Heart left ventricle (tissue), 16 donors: ENCODE measurements at regions not wholly inside any gene's neighbourhood (a gene's known extent, or its start where the extent isn't known, plus 50 kb on each side); places are given as distances from the start of the nearest gene placed in this dataset.

Experiments used
- ATAC-seq, 4 donors: fragments of 200-7000 bp; cut with Tn5 transposase; one replicate each; pipeline ENCODE4 v1.9.1; 2020 to 2022; ENCODE audit warnings: moderate library complexity in 4 of 4, mild to moderate bottlenecking in 3 of 4, moderate number of reproducible peaks in 1 of 4
- DNase-seq, 5 donors: peaks; one replicate each; pipeline ENCODE4 v3.0.0-alpha.2; 2020
- H3K27ac ChIP-seq, 12 donors: fragments of 200-600 bp; sonication (generic) in 4 of 12; one replicate each; pipeline versions ENCODE4 v1.5.0 to v1.8.0; 2016 to 2022; ENCODE audit warnings: mild to moderate bottlenecking in 2 of 12
- H3K27me3 ChIP-seq, 9 donors: fragments of 200-600 bp; sonication (generic) in 2 of 9; one replicate each; pipeline versions ENCODE4 v1.5.1 to v1.8.0; 2016 to 2022; ENCODE audit warnings: mild to moderate bottlenecking in 3 of 9
- H3K36me3 ChIP-seq, 9 donors: fragments of 200-600 bp; sonication (generic) in 2 of 9; one replicate each; pipeline versions ENCODE4 v1.5.0 to v1.8.0; 2018 to 2022; ENCODE audit warnings: mild to moderate bottlenecking in 2 of 9
- H3K4me1 ChIP-seq, 12 donors: fragments of 200-600 bp; sonication (generic) in 4 of 12; one replicate each; pipeline versions ENCODE4 v1.5.0 to v1.8.0; 2016 to 2022; ENCODE audit warnings: mild to moderate bottlenecking in 3 of 12
- H3K4me3 ChIP-seq, 12 donors: fragments of 200-600 bp; sonication (generic) in 4 of 12; one replicate each; pipeline versions ENCODE4 v1.5.0 to v1.8.0; 2017 to 2022; ENCODE audit warnings: mild to moderate bottlenecking in 9 of 12, moderate library complexity in 4 of 12
- H3K9me3 ChIP-seq, 12 donors: fragments of 200-600 bp; sonication (generic) in 4 of 12; one replicate each; pipeline versions ENCODE4 v1.5.0 to v1.8.0; 2016 to 2022; ENCODE audit warnings: mild to moderate bottlenecking in 1 of 12
- CTCF ChIP-seq, 12 donors: fragments of 200-600 bp; sonication (generic) in 4 of 12; IDR thresholded peaks; one replicate each; pipeline versions ENCODE4 v1.5.0 to v1.8.0; 2018 to 2022; ENCODE audit warnings: antibody characterized with exemption in 12 of 12, mild to moderate bottlenecking in 5 of 12
- POLR2A ChIP-seq, 2 donors: fragments of 450-650 bp; IDR thresholded peaks; one replicate each; pipeline ENCODE4 v1.6.1; 2017; ENCODE audit warnings: antibody characterized with exemption in 2 of 2, mild to moderate bottlenecking in 2 of 2, moderate library complexity in 2 of 2
- WGBS, 4 donors: extraction: QIAGEN DNeasy Blood & Tissue Kit in 2 of 4; methylation state at CpG; one replicate each; pipeline versions ENCODE4 v1.1.5 to v1.1.7; 2013 to 2018; 5-methylcytosine and 5-hydroxymethylcytosine counted together
- intact Hi-C, 10 donors: fragments of 100-400 bp; cut with DNase I; formaldehyde crosslinking; loops; one replicate each; pipeline versions ENCODE4 v1.11.1 to v1.14.2; 2022
- donor health status: ischemic (EF 13 %, LVEDD 7.1; RV severe dilation, severe dysfunction).
- donor health status: healthy with polysubstance abuse.
- donor health status: DM: no; HTN: yes; CAD: no.
- donor health status: DM: no; HTN: no; CAD: no.
- donor health status: ischemic (EF 25% LVEDD 6.9; RV normal size, moderate dysfunction).
- donor health status: ischemic (EF 25% LVEDD 5.7; RV mildly dilated, moderate dysfunction).
- donor health status: healthy.
- donor health status: DM: yes; HTN: yes; CAD: no.
- donor health status: ischemic (EF 35%, LVEDD 5.7; RV mildly dilated, moderate dysfunction).
- donor health status: nonischemic (EF 11% LVEDD 7.7; RV severe dilation, severe dysfunction).
- donor health status: DM: yes; HTN: yes; CAD: no.
- donor health status: PGD.
- donor health status: ischemic (EF 29% LVEDD 5.4; RV normal size, mild dysfunction).
- donor health status: nonischemic (EF 23%, LVEDD 6.1; RV moderate dilation, normal function).

- H3K36me3 ChIP-seq, result no peaks in the 10 kb centered on the region
- 47 to 75% (median 64%) methylated on average over 1 of the region's 1 CpG for WGBS, 4 donors
- H3K9me3 ChIP-seq, result no peaks in the 10 kb centered on the region
- DNase-seq (no peak), ATAC-seq (peak in 1 of 4 donors; percentile 27)
- H3K4me1 ChIP-seq, result peaks cover 0 to 13% (median 0%) of the 10 kb centered on the region in 12 donors
- H3K27me3 ChIP-seq, result no peaks in the 10 kb centered on the region
- intact Hi-C loops, result no loop called here
- H3K4me3 ChIP-seq, result no peak overlapping the region
- H3K27ac ChIP-seq, result peak overlapping the region in 1 of 12 donors; percentile 32
- no peak for TF ChIP-seq CTCF (IDR thresholded peaks at IDR 0.05)
- TF ChIP-seq POLR2A (IDR thresholded peaks at IDR 0.05), result no peak
These were observed 121.8 kb upstream of the ERRFI1 start for GRCh38 chr1:8147956-8148355.

DNA sequence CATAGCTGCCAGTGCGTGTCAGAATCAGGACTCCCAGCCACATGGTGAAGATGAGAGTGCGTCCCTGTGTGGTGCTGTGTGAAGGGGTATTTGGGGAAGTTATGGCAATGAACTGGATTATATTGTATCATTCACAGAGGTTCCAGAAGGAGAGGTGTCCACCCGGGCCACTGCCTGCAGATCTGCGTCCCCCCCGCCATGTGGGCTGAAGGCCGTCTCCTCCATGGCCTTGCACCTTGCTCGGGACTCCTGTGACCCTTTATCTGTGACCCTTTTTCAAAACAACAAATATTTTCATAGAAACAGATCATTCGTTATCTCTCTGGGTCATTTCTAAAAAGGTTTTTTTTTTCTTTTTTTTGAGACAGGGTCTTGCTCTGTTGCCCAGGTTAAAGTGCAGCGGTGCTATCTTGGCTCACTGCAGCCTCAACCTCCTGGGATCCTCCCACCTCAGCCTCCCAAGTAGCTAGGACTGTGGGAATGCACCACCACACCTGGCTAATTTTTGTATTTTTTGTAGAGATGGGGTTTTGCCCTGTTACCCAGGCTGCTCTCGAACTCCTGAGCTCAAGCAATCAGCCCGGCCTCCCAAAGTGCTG lies 120.2 kb upstream of the ERRFI1 start:
- Histone ChIP-seq H3K4me3 (no peak overlapping the region), H3K27ac (no peak overlapping the region), H3K27me3 (no peaks in the 10 kb centered on the region), H3K36me3 (no peaks in the 10 kb centered on the region), H3K4me1 (peaks cover 0 to 7% (median 0%) of the 10 kb centered on the region in 12 donors), H3K9me3 (no peaks in the 10 kb centered on the region)
- DNase-seq, result no peak
- ATAC-seq, result no peak
- TF ChIP-seq CTCF (IDR thresholded peaks at IDR 0.05) (no peak), POLR2A (IDR thresholded peaks at IDR 0.05) (no peak)
- intact Hi-C loops, result no loop called here
- 96 to 98% (median 97%) methylated on average over 11 of the region's 11 CpGs for WGBS, 4 donors

DNA sequence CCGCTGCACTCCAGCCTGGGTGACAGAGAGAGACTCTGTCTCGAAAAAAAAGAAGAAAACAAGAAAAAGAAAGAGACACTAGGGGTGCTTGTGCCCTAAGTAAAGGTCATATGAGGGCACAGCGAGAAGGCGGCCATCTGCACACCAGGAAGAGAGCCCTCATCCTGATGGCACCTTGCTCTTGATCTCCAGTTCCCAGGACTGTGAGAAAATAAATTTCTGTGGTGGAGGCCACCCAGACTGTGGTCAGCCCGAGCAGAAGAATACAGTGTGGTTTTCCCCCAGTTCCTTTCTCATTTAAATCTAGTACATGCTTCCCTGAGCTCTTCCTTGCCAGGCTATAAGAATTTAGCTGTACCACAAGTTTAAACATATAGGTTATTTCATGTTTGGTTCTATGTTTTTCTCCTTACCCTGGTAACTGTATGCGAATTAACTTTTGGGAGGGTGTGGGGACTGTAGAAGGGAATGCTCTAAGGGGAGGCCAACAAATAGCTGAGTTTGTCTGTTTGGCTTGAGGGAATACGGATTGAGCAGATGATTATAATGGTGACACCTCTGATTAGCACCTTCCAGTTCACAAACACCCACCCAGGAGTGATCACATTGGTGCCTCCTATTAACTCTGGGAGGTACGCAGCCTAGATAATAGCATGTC lies 119.6 kb upstream of the ERRFI1 start:
- Histone ChIP-seq H3K4me1 (peaks cover 0 to 7% (median 0%) of the 10 kb centered on the region in 12 donors), H3K4me3 (no peak overlapping the region), H3K27ac (no peak overlapping the region), H3K36me3 (no peaks in the 10 kb centered on the region), H3K27me3 (no peaks in the 10 kb centered on the region), H3K9me3 (no peaks in the 10 kb centered on the region)
- no peak for TF ChIP-seq POLR2A (IDR thresholded peaks at IDR 0.05)
- no peak for TF ChIP-seq CTCF (IDR thresholded peaks at IDR 0.05)
- DNase-seq, result no peak
- WGBS, 4 donors, result 78 to 86% (median 82%) methylated on average over 8 of the region's 8 CpGs
- no peak for ATAC-seq
- intact Hi-C loops, result no loop called here

DNA sequence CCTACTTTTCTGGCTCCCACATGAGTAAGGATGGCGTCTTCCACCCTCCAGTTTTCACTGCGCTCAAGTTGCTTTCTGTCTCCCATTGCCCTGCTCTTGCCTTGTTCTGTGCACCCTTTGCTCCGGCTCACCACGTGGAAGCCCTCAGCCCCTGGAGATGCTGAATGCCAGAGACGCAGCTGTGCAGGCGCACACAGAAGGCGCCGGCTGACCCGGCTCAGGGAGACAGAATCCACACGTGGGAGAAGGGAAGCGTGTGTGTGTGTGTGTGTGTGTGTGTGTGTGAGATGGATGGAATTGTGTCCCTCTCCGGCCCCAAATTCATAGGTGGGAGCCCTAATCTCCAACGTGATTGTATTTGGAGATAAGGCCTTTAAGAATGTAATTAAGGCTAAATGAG lies 118.2 kb upstream of the ERRFI1 start:
- Histone ChIP-seq H3K4me1 (peaks cover 0 to 7% (median 0%) of the 10 kb centered on the region in 12 donors), H3K27me3 (no peaks in the 10 kb centered on the region), H3K4me3 (no peak overlapping the region), H3K9me3 (no peaks in the 10 kb centered on the region), H3K27ac (no peak overlapping the region), H3K36me3 (no peaks in the 10 kb centered on the region)
- ATAC-seq (peak in 1 of 4 donors; percentile 20), DNase-seq (no peak)
- TF ChIP-seq POLR2A (IDR thresholded peaks at IDR 0.05), result no peak
- no peak for TF ChIP-seq CTCF (IDR thresholded peaks at IDR 0.05)
- 67 to 76% (median 74%) methylated on average over 13 of the region's 13 CpGs for WGBS, 4 donors
- intact Hi-C loops, result no loop called here
